ENCODE measurements at regions not wholly inside any gene's neighbourhood (a gene's known extent, or its start where the extent isn't known, plus 50 kb on each side); places are given as distances from the start of the nearest gene placed in this dataset.
A peak's percentile ranks its signal among the peaks of the same experiment; 100 is the strongest.

DNA sequence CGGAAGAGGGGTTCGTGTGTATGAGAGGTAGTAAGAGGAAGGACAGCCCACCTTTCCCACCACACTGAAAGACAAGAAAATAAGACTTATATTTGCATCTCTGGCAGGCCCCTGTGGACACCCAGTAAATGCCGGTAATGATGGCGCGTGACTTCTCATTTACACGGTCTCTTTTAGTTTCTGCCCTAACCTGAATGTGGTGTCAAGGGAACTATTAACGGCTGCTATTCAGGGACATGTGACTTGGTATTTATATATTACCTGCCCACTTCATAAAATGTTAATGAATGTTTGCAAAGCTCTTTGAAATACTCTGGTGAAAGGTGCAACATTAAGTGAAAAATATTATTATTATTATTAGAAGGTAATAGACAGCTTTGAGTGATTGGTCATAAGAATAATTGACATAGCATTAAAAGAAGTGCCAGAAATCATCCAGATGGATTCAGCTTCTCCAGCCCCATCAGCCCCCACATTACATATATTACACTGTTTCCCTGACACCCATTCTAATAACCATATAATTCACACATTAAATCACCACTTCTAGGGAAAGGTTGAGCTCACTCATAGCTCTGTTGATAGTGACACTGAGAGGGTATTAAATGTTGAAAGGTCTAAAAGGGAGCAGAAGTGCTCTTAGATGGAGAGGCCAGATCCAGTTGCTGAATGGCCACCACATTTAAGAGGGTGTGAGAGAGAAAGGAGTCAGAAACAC is 83.0 kb upstream of the BEND4 start:
- Histone ChIP-seq H3K27ac (ENCODE audit: low read depth in 1 of 2, low read length in 1 of 2) (no peak overlapping the region), H3K9me3 (ENCODE audit: control insufficient read depth in 4 of 4, insufficient read depth in 3 of 4, low read length in 3 of 4) (peaks cover 0 to 2% (median 0%) of the 10 kb centered on the region in 4 donors), H3K9ac (ENCODE audit: insufficient read depth in 1 of 2, low read length in 2 of 2) (no peak overlapping the region), H3K4me1 (ENCODE audit: control insufficient read depth in 5 of 5, insufficient read depth in 5 of 5, low read length in 5 of 5) (no peaks in the 10 kb centered on the region), H3K4me3 (no peak overlapping the region), H3K27me3 (ENCODE audit: control insufficient read depth in 3 of 3, insufficient read depth in 3 of 3, low read length in 2 of 3) (no peaks in the 10 kb centered on the region), H3K36me3 (ENCODE audit: control insufficient read depth in 4 of 4, insufficient read depth in 4 of 4, low read length in 4 of 4) (no peaks in the 10 kb centered on the region)
- TF ChIP-seq, protein P1, sequence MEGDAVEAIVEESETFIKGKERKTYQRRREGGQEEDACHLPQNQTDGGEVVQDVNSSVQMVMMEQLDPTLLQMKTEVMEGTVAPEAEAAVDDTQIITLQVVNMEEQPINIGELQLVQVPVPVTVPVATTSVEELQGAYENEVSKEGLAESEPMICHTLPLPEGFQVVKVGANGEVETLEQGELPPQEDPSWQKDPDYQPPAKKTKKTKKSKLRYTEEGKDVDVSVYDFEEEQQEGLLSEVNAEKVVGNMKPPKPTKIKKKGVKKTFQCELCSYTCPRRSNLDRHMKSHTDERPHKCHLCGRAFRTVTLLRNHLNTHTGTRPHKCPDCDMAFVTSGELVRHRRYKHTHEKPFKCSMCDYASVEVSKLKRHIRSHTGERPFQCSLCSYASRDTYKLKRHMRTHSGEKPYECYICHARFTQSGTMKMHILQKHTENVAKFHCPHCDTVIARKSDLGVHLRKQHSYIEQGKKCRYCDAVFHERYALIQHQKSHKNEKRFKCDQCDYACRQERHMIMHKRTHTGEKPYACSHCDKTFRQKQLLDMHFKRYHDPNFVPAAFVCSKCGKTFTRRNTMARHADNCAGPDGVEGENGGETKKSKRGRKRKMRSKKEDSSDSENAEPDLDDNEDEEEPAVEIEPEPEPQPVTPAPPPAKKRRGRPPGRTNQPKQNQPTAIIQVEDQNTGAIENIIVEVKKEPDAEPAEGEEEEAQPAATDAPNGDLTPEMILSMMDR (IDR thresholded peaks at IDR 0.05; ENCODE audit: control extremely low read depth, extremely low read depth), result no peak
- DNase-seq (no peak), ATAC-seq (ENCODE audit: insufficient read depth, low FRiP score) (no peak)
- 91 to 96% methylated on average over 7 of the region's 7 CpGs for WGBS, 2 donors

DNA sequence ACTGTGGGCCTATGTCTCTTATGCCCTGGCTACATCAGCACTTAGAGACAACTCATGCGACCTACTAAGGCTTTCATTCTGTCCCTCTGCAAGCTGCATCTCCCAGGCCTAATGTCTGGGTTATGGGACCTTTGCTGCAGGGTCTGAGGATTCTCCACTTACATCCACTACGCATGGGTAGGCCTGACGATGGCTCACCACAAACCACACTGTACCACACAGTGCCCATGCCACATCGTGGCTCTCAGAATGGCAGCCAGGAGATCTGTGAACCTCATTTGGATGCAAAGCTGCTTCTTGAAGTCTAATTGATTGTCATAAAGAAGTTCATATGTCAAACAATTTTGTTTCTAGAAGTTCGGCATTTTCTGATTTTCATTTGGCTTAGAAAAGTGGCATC is 84.6 kb upstream of the BEND4 start:
- Histone ChIP-seq H3K9ac (ENCODE audit: insufficient read depth in 1 of 2, low read length in 2 of 2) (no peak overlapping the region), H3K4me1 (ENCODE audit: control insufficient read depth in 5 of 5, insufficient read depth in 5 of 5, low read length in 5 of 5) (no peaks in the 10 kb centered on the region), H3K36me3 (ENCODE audit: control insufficient read depth in 4 of 4, insufficient read depth in 4 of 4, low read length in 4 of 4) (no peaks in the 10 kb centered on the region), H3K27ac (ENCODE audit: low read depth in 1 of 2, low read length in 1 of 2) (no peak overlapping the region), H3K9me3 (ENCODE audit: control insufficient read depth in 4 of 4, insufficient read depth in 3 of 4, low read length in 3 of 4) (peaks cover 0 to 2% (median 0%) of the 10 kb centered on the region in 4 donors), H3K27me3 (ENCODE audit: control insufficient read depth in 3 of 3, insufficient read depth in 3 of 3, low read length in 2 of 3) (no peaks in the 10 kb centered on the region), H3K4me3 (no peak overlapping the region)
- 92% methylated on average over 5 of the region's 5 CpGs for WGBS, 2 donors
- no peak for DNase-seq
- TF ChIP-seq, protein P1 (IDR thresholded peaks at IDR 0.05; ENCODE audit: control extremely low read depth, extremely low read depth), result no peak
- ATAC-seq (ENCODE audit: insufficient read depth, low FRiP score), result no peak

DNA sequence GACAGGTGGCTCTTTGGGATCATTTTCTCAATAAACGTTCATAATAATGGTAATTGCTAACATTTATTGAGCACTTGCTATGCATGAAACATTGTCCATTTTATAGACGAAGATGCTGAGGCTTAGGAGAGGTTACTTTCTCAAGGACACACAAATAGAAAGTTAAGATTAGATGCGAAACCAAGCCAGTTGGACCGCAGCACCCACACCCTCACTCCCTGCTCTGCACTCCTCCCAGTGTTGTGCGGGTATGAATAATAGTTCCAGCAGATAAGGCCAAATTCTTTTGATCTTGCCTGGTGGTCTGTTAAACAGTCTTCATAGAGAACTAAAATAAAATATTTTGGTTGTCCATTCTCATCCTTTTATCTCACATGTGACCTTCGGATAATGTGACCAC is 85.0 kb upstream of the BEND4 start:
- no peaks in the 10 kb centered on the region for H3K4me1 ChIP-seq (ENCODE audit: control insufficient read depth in 5 of 5, insufficient read depth in 5 of 5, low read length in 5 of 5)
- H3K9me3 ChIP-seq (ENCODE audit: control insufficient read depth in 4 of 4, insufficient read depth in 3 of 4, low read length in 3 of 4), result peaks cover 0 to 2% (median 0%) of the 10 kb centered on the region in 4 donors
- DNase-seq (no peak), ATAC-seq (ENCODE audit: insufficient read depth, low FRiP score) (no peak)
- no peaks in the 10 kb centered on the region for H3K27me3 ChIP-seq (ENCODE audit: control insufficient read depth in 3 of 3, insufficient read depth in 3 of 3, low read length in 2 of 3)
- TF ChIP-seq, protein P1 (IDR thresholded peaks at IDR 0.05; ENCODE audit: control extremely low read depth, extremely low read depth), result no peak
- 73 to 82% methylated on average over 6 of the region's 6 CpGs for WGBS, 2 donors
- H3K4me3 ChIP-seq, result no peak overlapping the region
- H3K36me3 ChIP-seq (ENCODE audit: control insufficient read depth in 4 of 4, insufficient read depth in 4 of 4, low read length in 4 of 4), result no peaks in the 10 kb centered on the region
- H3K9ac ChIP-seq (ENCODE audit: insufficient read depth in 1 of 2, low read length in 2 of 2), result no peak overlapping the region
- no peak overlapping the region for H3K27ac ChIP-seq (ENCODE audit: low read depth in 1 of 2, low read length in 1 of 2)

DNA sequence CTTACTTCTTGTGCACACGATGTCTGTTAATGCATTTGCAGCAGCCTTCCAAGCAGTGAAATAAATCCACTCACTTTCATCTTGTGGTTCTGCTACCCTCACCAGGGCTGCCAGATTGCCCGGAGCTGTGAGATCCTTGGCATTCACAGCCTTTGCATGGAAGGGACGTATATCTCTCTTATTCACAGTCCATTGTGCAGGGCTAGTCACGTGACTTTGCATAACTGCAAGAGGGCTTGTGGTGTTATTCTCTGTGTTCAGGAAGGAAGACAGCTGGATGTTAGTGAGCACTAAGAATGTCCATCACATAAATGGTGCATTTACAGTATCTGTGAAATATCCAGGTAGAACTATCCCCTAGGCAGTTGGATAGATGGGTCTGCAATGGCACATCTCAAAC is 96.5 kb upstream of the BEND4 start:
- H3K27ac ChIP-seq (ENCODE audit: low read depth in 1 of 2, low read length in 1 of 2), result no peak overlapping the region
- no peaks in the 10 kb centered on the region for H3K36me3 ChIP-seq (ENCODE audit: control insufficient read depth in 4 of 4, insufficient read depth in 4 of 4, low read length in 4 of 4)
- DNase-seq (peak; percentile 16 to 72 (median 60)), ATAC-seq (ENCODE audit: insufficient read depth, low FRiP score) (no peak)
- no peaks in the 10 kb centered on the region for H3K9me3 ChIP-seq (ENCODE audit: control insufficient read depth in 4 of 4, insufficient read depth in 3 of 4, low read length in 3 of 4)
- no peaks in the 10 kb centered on the region for H3K4me1 ChIP-seq (ENCODE audit: control insufficient read depth in 5 of 5, insufficient read depth in 5 of 5, low read length in 5 of 5)
- H3K9ac ChIP-seq (ENCODE audit: insufficient read depth in 1 of 2, low read length in 2 of 2), result no peak overlapping the region
- no peaks in the 10 kb centered on the region for H3K27me3 ChIP-seq (ENCODE audit: control insufficient read depth in 3 of 3, insufficient read depth in 3 of 3, low read length in 2 of 3)
- no peak overlapping the region for H3K4me3 ChIP-seq
- 53 to 61% methylated on average over 4 of the region's 4 CpGs for WGBS, 2 donors
- TF ChIP-seq, protein P1 (IDR thresholded peaks at IDR 0.05; ENCODE audit: control extremely low read depth, extremely low read depth), result no peak
